ENCODE measurements at regions not wholly inside any gene's neighbourhood (a gene's known extent, or its start where the extent isn't known, plus 50 kb on each side); places are given as distances from the start of the nearest gene placed in this dataset.
A peak's percentile ranks its signal among the peaks of the same experiment; 100 is the strongest.

- Histone ChIP-seq H2AFZ (no peak overlapping the region), H3K79me2 (ENCODE audit: insufficient read depth) (no peaks in the 10 kb centered on the region), H3K4me1 (ENCODE audit: insufficient read depth) (peaks cover 19% of the 10 kb centered on the region), H3K9me2 (ENCODE audit: insufficient read depth) (no peaks in the 10 kb centered on the region), H3K27me3 (replicated peaks; ENCODE audit: insufficient read depth) (no peaks in the 10 kb centered on the region), H3K36me3 (ENCODE audit: low read depth) (no peaks in the 10 kb centered on the region), H3K4me3 (no peak overlapping the region), H4K20me1 (ENCODE audit: insufficient read depth) (no peaks in the 10 kb centered on the region), H3K9ac (no peak overlapping the region), H3K4me2 (ENCODE audit: unreplicated experiment) (no peak overlapping the region), H3K27ac (no peak overlapping the region), H3F3A (ENCODE audit: insufficient read depth) (peaks cover 19% of the 10 kb centered on the region), H3K9me3 (ENCODE audit: low read depth) (no peaks in the 10 kb centered on the region)
- no peak for TF ChIP-seq EZH2 (IDR thresholded peaks at IDR 0.05; ENCODE audit: insufficient read depth, poor library complexity, severe bottlenecking)
- TF ChIP-seq EZH2phosphoT487 (IDR thresholded peaks at IDR 0.05; ENCODE audit: insufficient read depth, low read depth) = no peak
- DNase-seq = no peak
- in situ Hi-C loops (cut with MboI) = no loop called here
- 84 to 93% methylated on average over 2 of the region's 2 CpGs for WGBS, 2 experiments (ENCODE audit: low coverage in 1 of 2, low lambda C conversion rate in 2 of 2, missing lambda C conversion rate in 2 of 2)
These were observed 368.3 kb upstream of the FGF13 start for GRCh38 chrX:139079789-139080188.

GRCh38 chrX:139078761-139079280 is 367.3 kb upstream of the FGF13 start:
- no peak overlapping the region for H3K9ac ChIP-seq
- H3K36me3 ChIP-seq (ENCODE audit: low read depth) = no peaks in the 10 kb centered on the region
- TF ChIP-seq EZH2phosphoT487 (IDR thresholded peaks at IDR 0.05; ENCODE audit: insufficient read depth, low read depth) (no peak), EZH2 (IDR thresholded peaks at IDR 0.05; ENCODE audit: insufficient read depth, poor library complexity, severe bottlenecking) (no peak)
- 69 to 71% methylated on average over 8 of the region's 8 CpGs for WGBS, 2 experiments (ENCODE audit: low coverage in 1 of 2, low lambda C conversion rate in 2 of 2, missing lambda C conversion rate in 2 of 2)
- H3K4me3 ChIP-seq = no peak overlapping the region
- no peaks in the 10 kb centered on the region for H3K9me2 ChIP-seq (ENCODE audit: insufficient read depth)
- H4K20me1 ChIP-seq (ENCODE audit: insufficient read depth) = no peaks in the 10 kb centered on the region
- DNase-seq = no peak
- peak overlapping the region; percentile 94; the same call in 1 of the 2 replicates for H3K27ac ChIP-seq
- peaks cover 22% of the 10 kb centered on the region for H3K4me1 ChIP-seq (ENCODE audit: insufficient read depth)
- H3K79me2 ChIP-seq (ENCODE audit: insufficient read depth) = no peaks in the 10 kb centered on the region
- H3K27me3 ChIP-seq (replicated peaks; ENCODE audit: insufficient read depth) = no peaks in the 10 kb centered on the region
- H3K4me2 ChIP-seq (ENCODE audit: unreplicated experiment) = no peak overlapping the region
- H3K9me3 ChIP-seq (ENCODE audit: low read depth) = no peaks in the 10 kb centered on the region
- peaks cover 19% of the 10 kb centered on the region for H3F3A ChIP-seq (ENCODE audit: insufficient read depth)
- H2AFZ ChIP-seq = no peak overlapping the region
- in situ Hi-C loops (cut with MboI) = no loop called here

- Histone ChIP-seq H3F3A (ENCODE audit: insufficient read depth) (peaks cover 19% of the 10 kb centered on the region), H3K9me2 (ENCODE audit: insufficient read depth) (no peaks in the 10 kb centered on the region), H2AFZ (no peak overlapping the region), H3K4me1 (ENCODE audit: insufficient read depth) (peaks cover 26% of the 10 kb centered on the region), H3K9ac (peak overlapping the region; percentile 69; the same call in 1 of the 2 replicates), H3K9me3 (ENCODE audit: low read depth) (no peaks in the 10 kb centered on the region), H3K27me3 (replicated peaks; ENCODE audit: insufficient read depth) (no peaks in the 10 kb centered on the region), H3K4me2 (ENCODE audit: unreplicated experiment) (peak overlapping the region; percentile 35), H3K79me2 (ENCODE audit: insufficient read depth) (no peaks in the 10 kb centered on the region), H4K20me1 (ENCODE audit: insufficient read depth) (no peaks in the 10 kb centered on the region), H3K36me3 (ENCODE audit: low read depth) (no peaks in the 10 kb centered on the region), H3K4me3 (no peak overlapping the region), H3K27ac (peak overlapping the region; percentile 94)
- 27 to 31% methylated on average over 1 of the region's 1 CpG for WGBS, 2 experiments (ENCODE audit: low coverage in 1 of 2, low lambda C conversion rate in 2 of 2, missing lambda C conversion rate in 2 of 2)
- TF ChIP-seq EZH2phosphoT487 (IDR thresholded peaks at IDR 0.05; ENCODE audit: insufficient read depth, low read depth) (no peak), EZH2 (IDR thresholded peaks at IDR 0.05; ENCODE audit: insufficient read depth, poor library complexity, severe bottlenecking) (no peak)
- DNase-seq = no peak
- in situ Hi-C loops (cut with MboI) = no loop called here
These were observed 366.8 kb upstream of the FGF13 start for GRCh38 chrX:139078342-139078741.

DNA sequence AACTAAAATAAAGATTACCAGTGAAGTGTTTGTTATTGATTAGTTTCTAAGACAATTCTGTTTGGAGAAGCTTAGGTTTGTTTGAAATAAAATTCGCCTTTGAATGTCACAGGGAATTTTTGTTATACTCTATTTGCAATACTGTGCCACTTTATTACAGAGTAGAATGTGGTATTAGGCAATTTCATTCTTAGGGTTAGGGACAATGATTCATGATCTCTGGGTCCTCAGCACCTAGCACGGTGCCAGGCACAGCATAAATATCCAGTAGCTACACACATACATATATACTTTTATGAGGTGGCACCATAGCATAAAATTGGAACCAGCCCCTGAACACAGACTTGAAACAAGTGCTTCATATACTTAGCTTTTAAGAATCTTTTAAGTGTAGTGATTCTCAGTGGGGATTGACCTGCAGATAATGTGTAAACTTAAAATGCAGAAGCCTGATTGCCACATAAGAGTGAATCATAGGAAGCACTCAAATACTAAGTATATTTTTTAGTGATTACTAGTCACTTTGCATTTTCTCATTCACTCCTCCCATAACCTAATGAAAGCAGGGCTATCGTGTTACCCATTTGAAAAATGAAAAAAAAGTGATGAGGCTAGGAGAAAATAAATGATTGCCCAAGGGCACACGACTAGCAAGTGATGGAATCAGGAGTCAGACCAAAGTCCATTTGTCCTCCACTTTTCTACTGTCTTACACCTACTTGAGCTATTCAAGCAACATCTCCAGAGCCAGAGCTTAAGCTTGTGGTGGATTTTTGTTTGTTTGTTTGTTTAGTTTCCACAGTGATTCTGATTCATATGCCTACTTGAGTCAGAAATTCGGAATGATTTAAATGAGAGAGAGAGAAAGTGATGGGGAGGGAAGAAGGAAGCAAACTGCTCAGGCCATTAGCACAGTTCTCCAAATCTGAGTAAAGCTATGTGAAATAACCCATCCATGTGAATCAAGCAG is 366.0 kb upstream of the FGF13 start:
- Histone ChIP-seq H3K4me3 (peak overlapping the region; percentile 43; the same call in 1 of the 2 replicates), H3K9me3 (ENCODE audit: low read depth) (no peaks in the 10 kb centered on the region), H3F3A (ENCODE audit: insufficient read depth) (peaks cover 19% of the 10 kb centered on the region), H3K9ac (peak overlapping the region; percentile 69), H3K4me2 (ENCODE audit: unreplicated experiment) (peak overlapping the region; percentile 74), H3K36me3 (ENCODE audit: low read depth) (no peaks in the 10 kb centered on the region), H3K27me3 (replicated peaks; ENCODE audit: insufficient read depth) (no peaks in the 10 kb centered on the region), H3K9me2 (ENCODE audit: insufficient read depth) (no peaks in the 10 kb centered on the region), H3K27ac (peak overlapping the region; percentile 94), H4K20me1 (ENCODE audit: insufficient read depth) (no peaks in the 10 kb centered on the region), H3K79me2 (ENCODE audit: insufficient read depth) (no peaks in the 10 kb centered on the region), H3K4me1 (ENCODE audit: insufficient read depth) (peaks cover 26% of the 10 kb centered on the region), H2AFZ (no peak overlapping the region)
- WGBS, 2 experiments (ENCODE audit: low coverage in 1 of 2, low lambda C conversion rate in 2 of 2, missing lambda C conversion rate in 2 of 2) = 14 to 17% methylated on average over 5 of the region's 5 CpGs
- in situ Hi-C loops (cut with MboI) = no loop called here
- peak; percentile 82 for DNase-seq
- TF ChIP-seq EZH2 (IDR thresholded peaks at IDR 0.05; ENCODE audit: insufficient read depth, poor library complexity, severe bottlenecking) = no peak
